ENCODE measurements at regions not wholly inside any gene's neighbourhood (a gene's known extent, or its start where the extent isn't known, plus 50 kb on each side); places are given as distances from the start of the nearest gene placed in this dataset.
"Not testable (repeated sequence)": the region's sequence is repeated elsewhere in the genome, so short reads cannot be mapped to it uniquely, and the experiment has no call there.

- TF ChIP-seq, protein P1, sequence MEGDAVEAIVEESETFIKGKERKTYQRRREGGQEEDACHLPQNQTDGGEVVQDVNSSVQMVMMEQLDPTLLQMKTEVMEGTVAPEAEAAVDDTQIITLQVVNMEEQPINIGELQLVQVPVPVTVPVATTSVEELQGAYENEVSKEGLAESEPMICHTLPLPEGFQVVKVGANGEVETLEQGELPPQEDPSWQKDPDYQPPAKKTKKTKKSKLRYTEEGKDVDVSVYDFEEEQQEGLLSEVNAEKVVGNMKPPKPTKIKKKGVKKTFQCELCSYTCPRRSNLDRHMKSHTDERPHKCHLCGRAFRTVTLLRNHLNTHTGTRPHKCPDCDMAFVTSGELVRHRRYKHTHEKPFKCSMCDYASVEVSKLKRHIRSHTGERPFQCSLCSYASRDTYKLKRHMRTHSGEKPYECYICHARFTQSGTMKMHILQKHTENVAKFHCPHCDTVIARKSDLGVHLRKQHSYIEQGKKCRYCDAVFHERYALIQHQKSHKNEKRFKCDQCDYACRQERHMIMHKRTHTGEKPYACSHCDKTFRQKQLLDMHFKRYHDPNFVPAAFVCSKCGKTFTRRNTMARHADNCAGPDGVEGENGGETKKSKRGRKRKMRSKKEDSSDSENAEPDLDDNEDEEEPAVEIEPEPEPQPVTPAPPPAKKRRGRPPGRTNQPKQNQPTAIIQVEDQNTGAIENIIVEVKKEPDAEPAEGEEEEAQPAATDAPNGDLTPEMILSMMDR (IDR thresholded peaks at IDR 0.05) = not testable (repeated sequence)
- TF ChIP-seq POLR2A (IDR thresholded peaks at IDR 0.05) = not testable (repeated sequence)
These were observed 444.0 kb downstream of the PRDM9 start for GRCh38 chr5:23951261-23951928.

Measured in heart left ventricle (tissue), 13 donors.